Uterus (tissue), 2 donors: ENCODE measurements at regions not wholly inside any gene's neighbourhood (a gene's known extent, or its start where the extent isn't known, plus 50 kb on each side); places are given as distances from the start of the nearest gene placed in this dataset.

Source experiments
- POLR2A ChIP-seq, 2 donors: fragments of 450-650 bp; IDR thresholded peaks; one replicate each; pipeline ENCODE4 v1.6.1; 2016; ENCODE audit warnings: antibody characterized with exemption in 2 of 2, mild to moderate bottlenecking in 1 of 2, moderate library complexity in 1 of 2
- TF ChIP-seq, protein P1 (sequence below), 4 experiments: fragments of 200-600 bp in 2 of 4; fragments of 450-650 bp in 2 of 4; sonication (generic) in 2 of 4; IDR thresholded peaks; one replicate each; pipeline ENCODE4 v1.5.1; 2016 to 2019; ENCODE audit warnings: antibody characterized with exemption in 4 of 4, mild to moderate bottlenecking in 2 of 4, moderate library complexity in 1 of 4

DNA sequence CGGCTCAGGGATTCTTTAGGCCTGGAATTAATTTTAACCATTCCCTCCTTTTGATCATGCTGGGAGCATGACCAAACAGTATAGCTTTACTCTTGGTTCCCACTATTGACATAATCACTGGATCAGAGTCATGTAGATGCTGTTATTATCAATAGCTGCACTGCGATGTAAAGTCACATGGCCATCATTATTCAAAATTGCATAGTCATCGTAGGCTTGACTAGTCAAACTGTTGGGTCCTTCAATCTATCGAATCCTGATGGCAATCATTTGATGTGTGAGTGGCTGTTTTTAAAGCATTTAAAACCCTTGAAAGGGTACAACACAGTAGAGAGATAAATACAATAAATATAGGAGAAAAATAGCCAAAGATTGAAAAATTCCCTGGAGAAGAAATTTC is 1194.1 kb downstream of the EFNA5 start:
- TF ChIP-seq, protein P1, sequence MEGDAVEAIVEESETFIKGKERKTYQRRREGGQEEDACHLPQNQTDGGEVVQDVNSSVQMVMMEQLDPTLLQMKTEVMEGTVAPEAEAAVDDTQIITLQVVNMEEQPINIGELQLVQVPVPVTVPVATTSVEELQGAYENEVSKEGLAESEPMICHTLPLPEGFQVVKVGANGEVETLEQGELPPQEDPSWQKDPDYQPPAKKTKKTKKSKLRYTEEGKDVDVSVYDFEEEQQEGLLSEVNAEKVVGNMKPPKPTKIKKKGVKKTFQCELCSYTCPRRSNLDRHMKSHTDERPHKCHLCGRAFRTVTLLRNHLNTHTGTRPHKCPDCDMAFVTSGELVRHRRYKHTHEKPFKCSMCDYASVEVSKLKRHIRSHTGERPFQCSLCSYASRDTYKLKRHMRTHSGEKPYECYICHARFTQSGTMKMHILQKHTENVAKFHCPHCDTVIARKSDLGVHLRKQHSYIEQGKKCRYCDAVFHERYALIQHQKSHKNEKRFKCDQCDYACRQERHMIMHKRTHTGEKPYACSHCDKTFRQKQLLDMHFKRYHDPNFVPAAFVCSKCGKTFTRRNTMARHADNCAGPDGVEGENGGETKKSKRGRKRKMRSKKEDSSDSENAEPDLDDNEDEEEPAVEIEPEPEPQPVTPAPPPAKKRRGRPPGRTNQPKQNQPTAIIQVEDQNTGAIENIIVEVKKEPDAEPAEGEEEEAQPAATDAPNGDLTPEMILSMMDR (IDR thresholded peaks at IDR 0.05): no peak
- no peak for TF ChIP-seq POLR2A (IDR thresholded peaks at IDR 0.05)
